CD4-positive, alpha-beta T cell treated with Interleukin-10 for 1 hour (primary cell): ENCODE measurements at regions not wholly inside any gene's neighbourhood (a gene's known extent, or its start where the extent isn't known, plus 50 kb on each side); places are given as distances from the start of the nearest gene placed in this dataset.

Source experiments
- DNase-seq: peaks from one replicate; pipeline ENCODE4 v3.0.0-alpha.2; 2020

DNA sequence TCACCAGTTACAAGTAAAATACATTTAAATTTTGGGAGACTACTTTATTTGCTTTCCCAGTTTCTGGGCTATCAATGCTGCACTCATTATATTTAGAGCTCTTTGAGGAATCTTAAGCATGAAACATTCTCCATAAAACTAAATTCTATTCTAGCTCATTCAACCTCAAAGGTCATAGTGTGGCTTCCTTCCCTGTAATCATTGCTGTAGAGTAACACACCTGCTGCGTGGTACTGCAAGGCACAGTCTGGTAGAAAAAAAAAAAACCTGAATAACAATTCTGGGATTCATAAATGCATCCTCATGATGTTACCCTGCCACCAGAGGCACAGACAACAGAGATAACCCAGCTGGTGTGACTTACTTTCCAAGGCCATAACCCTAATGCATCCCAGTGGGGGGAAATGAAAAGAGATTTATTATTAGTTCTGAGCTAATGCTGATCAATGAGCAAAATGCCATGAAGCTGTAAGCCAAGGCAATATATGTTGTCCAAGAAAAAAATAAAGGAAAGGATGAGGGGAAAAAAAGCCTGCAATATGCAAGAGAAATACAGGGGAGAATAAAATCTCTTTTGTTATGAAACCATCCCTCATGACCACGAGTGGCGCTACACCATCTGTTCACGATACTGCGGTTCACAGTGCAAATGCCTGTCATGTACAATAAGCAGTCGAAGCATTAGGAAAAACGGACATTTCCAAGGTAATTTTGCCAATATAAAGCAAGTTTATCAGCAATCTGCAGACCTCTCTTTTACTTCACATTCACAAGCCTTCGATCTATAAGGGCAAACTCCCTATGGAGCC, 1481.6 kb upstream of the PIK3C3 start:
- DNase-seq = no peak

DNA sequence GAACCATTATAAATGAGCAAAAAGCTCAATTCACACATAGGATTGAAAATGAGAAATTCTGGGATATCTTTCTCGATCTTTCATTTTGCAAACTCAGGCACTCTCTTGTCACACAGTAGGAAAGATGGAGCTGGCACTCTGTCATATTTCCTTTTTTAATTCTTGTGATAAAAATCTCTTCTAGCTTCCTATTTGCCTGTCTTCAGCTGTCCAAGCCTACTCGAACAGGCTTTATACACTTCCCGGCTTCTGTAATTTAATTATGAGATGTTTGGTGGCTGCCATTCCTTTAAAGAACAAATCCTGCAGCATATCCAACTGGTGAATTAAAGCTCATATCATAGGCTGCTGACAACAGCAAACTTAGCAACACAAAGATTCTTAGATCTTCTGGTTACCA, 1484.3 kb upstream of the PIK3C3 start:
- DNase-seq = no peak

DNA sequence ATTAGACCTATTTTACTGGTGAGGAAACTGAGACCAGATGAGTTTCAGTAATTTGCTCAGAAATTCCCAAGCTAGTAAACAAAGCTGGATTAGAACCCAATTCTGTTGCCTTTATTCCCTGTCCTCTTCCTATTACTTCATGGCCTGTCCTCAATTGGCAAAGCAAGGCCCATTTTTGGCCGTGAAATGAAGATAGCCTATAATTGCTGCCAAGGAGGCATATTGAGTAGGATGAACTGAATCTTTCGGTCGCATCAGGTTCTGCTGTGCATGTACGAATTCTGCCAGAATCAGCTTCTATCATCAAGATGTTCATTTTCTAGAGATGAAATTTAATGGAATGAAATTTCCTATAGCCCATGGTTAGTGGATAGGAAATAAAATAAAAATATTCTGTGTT, 1485.2 kb upstream of the PIK3C3 start:
- no peak for DNase-seq

DNA sequence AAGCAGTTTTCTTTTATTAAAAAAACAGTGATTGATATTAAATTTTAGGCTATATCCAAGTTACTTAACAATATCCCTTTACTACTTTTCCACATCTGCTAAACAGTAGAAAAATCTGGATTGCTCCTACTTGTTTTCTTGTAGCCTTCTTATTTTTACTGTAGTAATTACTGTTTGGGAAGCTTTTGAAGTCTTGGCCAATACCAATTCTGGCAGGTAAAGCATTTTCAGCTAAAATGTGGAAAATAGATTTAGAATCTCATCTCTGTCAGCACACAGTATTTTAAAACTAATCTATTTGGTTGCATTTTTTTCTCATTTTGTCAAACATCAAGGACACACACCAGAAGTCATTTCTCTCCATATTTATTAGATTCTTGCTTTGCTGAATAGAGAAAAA, 1485.7 kb upstream of the PIK3C3 start:
- DNase-seq = no peak

DNA sequence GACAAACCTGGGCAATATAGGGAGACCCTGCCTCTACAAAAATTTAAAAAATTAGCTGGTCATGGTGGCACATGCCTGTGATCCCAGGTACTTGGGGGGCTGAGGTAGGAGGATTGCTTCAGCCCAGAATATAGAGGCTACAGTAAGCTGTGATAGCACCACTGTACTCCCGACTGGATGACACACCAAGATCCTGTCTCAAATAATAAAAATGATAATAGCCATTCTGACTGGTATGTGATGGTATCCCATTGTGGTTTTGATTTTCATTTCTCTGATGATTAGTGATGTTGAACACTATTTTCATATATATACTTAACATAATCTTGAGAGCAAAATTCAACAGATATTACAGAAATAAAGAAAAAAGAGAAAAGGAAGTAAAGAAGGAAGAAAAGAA, 1491.0 kb upstream of the PIK3C3 start:
- DNase-seq = no peak

DNA sequence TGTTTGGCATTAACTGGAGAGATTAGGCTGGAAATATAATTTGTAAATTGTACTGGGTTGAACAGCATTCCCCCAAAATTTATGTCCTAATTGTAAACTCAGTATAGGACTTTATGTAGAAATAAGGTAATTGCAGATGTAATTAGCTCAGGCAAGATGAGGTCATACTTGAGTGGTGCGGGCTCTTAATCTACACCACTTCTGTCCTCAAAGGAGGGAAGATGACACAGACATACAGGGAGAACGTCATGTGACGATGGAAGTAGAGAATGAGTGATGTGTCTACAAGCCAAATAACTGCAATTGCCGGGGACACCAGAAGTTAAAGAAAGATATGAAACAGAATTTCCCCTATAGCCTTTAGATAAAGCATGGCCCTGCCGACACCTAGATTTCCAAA, 1501.1 kb upstream of the PIK3C3 start:
- no peak for DNase-seq

DNA sequence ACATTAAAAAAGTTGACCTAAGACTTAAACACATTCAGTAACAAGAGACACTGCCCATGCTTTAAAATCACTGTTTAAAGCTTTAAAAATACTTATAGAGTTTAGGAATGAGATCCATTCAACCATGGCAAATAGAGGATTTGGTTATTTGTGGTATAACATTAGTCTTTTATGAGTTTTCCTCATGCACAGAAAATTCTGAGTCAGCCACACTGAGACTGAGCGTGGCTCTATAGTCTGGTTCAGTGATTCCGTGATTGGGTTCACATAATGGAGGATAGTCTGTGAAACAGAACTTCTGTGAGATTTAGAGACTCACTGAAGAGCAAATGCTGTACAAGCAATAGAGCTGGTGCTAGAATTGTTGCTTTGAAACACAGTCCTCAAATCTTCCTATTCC, 1502.4 kb upstream of the PIK3C3 start:
- no peak for DNase-seq

DNA sequence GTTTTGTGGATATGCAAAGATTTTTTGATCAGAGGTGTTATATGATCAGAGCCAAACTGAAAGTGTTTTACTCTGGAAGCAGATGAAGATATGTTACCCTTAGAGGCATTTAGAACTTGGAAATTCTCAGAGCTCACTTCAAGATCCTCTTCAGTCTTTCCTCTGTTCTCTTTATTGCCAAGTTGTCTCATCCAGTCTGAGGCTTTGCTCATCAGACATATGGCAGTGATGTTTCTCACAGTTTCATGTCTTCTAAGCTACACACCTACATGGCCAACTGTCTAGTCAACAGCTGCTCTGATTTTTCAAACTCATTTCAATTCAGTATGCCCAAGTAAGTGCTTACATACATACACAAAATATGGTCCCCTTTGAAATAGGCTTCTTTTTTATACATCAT, 1504.3 kb upstream of the PIK3C3 start:
- no peak for DNase-seq

DNA sequence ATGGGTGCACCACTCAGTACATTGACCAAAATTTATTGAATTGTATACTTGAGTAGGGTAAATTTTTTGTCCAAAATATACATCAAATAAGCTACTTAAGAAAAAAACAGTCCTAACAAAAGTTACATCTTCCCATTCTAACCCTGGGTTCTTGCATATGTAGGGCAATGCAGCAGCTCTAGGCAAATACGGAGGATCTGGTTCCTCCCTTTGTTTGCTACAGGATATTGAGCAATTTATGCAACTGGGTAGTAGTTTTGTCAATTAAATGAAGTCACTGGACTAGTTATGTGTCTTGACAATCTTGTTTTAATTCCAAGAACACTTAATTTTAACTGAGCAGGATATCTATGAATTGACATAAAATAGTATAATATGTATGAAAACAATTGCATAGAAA, 1507.2 kb upstream of the PIK3C3 start:
- no peak for DNase-seq

DNA sequence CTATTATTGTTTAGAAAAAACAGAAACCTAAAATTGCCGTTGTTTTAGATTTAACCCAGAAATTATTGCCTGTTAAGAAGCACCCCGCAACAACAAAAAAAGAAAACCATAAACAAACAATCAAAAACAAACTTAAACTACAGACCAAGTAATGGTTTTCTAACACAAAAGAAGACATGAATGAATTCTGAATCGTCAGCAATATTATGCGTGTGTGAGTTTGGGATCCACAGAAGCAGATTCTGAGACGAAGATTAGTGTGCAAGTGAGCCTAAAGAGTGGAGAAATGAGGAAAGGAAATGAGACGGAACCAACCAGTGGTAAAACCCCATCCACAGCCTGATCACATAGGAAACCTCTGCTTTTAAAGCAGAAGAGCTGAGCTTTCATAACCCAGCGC, 1514.9 kb upstream of the PIK3C3 start:
- DNase-seq = no peak

DNA sequence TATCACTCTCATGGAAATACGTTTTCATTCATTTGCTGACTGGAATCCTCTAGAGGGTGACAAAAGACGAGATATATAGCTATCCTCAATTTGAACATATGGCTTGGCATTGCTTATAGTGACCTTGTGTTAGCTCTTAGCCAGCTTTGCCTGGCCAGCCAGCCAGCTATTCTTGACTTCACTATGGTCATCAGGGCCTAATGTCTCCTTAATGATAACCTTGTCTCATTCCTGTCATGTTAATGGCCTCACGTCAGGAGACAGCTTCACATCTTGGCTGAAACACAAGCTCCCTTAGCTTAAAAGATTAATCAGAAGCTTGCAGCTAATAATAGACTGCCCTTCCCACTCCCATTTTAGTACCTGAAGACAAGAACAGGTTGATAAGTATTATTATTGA, 1517.5 kb upstream of the PIK3C3 start:
- DNase-seq = no peak

DNA sequence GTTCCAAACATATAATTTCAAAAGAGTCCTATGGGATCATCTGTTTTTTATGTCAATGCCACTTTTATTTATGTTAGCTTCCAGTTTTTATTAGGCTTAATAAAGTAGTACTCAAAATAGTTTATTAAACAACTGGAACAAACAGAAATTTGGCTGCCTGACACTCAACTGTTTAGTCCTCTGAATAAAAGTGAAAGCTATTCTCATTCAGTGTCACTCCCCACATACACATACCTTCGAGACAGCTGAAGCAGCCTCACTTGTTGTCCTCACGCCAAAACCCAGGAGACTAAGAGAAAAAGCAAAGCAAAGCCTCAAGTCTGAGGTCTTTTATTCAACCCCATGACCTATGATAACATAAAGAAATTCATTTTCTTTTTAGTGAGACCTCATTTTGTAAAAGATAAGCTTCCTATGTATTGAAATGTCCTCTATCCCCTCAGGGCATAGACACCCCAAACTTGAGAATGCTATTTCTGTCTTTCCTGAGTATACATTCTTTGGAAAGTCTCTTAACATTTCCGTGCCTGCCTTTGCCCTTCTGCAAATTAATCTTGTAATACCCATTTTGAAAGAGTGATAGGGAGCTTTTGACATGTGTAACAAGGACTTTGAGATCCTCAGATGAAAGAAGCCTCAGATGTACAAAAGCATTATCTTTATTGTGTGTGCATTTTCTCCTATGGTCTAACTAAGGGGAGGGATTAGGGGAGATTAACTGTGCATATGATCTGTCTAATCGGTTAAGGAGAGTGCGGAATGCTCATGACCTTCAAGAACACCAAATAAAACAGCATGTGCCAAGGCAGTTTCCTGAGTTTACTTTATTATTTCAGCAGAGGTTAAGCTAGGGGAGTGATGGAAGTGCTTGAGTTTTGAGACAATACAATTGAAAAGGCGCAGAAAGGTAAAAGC, 1523.7 kb upstream of the PIK3C3 start:
- no peak for DNase-seq

DNA sequence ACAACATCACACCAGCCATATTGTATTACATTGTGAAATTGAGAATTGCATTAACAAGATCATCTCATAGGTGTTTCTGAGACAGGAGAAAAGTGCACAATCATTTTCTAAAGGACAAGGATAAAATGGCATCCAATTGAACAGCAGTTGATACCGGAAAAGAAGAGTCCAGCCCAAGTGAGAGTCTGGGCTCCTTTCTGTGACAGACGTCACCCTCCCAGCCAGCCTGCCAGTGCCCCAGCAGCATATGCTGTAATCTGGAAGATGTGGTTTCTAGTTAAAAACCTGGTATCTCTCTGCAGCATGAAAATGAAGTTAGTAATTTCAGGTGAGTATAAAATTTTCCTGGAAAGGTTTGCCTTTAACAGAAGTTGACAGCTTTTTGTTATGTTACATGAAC, 1531.7 kb upstream of the PIK3C3 start:
- DNase-seq = no peak

DNA sequence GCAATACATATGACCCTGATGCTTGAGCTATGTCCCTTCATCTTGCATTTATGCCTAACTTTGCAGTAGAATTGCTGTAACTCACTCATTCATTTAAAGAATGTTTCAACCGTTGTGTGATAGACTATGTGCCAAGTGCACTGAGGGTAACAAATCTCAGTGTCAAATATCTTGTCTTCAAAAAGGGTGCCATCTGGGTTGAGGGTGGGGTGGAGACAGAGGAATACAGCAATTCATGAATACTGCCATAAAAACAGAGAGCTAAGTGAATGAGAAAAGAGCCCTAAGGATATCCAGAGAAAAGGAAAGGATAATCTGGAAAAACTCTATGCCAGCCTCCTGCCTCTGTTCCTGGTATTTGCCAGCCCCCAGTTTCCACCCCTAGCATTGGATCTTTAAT, 1534.4 kb upstream of the PIK3C3 start:
- no peak for DNase-seq

DNA sequence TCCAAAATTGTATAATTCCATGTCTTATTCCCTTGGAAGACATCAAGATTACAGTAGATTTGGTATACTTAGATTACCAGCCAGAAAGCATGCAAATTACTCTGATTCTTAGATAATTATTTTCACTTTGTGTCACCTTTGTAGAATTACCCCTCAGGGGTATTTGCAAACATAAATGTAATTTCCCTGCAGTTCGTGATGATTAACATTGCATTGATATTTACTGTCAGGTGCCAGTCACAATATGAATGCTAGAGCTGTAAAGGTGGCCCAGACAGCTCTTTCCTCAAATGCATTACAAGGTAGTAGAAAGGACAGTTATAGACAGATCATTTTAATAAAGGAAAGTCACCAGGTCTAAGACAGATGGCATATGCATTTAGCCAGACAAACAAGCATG, 1537.5 kb upstream of the PIK3C3 start:
- DNase-seq = no peak

DNA sequence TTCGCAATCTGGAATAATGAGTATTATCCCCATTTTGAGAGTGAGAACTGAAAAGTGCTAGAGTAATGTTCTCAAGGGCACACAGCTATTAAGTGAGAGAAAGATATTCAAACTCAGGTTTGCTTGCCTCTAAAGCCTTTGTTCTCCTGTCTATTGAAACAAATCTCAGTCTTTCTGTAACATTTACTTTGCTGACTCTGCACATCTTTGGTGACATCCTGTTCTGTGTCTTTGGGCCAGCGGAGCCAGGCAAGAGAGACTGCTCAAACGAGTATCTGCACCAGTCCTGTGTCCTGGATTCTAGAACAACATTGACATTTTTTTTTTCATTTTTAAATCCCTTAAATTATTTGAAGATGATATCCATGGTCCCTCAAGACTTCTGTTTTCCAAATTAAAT, 1539.2 kb upstream of the PIK3C3 start:
- no peak for DNase-seq

DNA sequence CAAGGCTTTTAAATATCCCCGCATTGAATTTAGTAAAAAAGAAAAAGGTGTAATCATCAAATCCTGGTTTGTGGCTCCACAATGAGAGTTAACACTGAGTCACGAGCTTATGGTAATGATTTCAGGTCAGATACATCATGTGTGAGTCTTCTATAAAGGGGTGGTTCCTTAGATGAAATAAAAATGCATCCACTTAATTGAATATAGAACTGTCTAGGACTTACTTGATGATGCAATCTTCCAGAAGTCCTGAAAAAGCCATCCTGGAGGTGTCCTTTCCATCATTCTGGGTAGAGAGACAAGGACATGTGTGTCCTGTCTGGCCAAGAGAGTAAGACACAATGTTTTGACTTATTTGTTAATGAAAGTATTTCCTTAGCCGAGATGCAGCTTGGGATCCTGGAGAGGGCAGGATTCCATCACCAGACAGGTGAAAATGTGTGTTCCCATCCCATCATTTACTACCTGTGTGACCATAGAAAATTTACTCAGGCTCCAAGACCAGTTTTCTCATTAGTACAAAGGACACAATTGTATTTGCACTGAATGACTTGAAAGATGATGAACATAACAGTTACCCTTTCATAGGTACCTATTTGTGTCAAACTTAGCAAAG, 1539.8 kb upstream of the PIK3C3 start:
- DNase-seq = no peak

DNA sequence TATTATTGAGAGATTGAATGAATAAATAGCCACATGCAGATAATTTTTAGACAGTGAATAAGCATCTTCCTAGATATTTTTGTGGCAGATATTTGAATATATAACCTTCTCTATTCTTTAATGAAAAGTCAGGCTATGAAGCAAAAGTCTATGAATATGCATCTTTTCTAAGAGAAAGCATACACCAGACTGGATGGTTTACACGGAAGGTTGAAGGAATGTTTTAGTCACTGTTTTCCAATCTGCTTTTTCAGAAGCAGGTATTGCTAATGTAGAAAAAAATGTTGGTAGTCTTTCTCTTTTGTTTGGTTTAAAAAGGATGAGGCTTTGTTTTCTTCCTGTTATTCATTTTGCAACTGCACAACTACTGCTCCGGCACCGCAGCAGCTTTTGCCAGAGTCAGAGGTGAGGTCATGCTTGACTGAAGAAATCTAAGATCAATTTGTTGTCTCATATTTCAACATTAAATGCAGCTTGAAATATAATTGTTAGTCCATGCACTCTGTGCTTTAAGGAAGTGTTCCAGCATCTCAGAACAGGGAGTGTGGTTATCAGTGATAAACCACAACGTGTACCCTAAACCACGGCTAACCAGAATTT, 1540.8 kb upstream of the PIK3C3 start:
- DNase-seq = no peak

DNA sequence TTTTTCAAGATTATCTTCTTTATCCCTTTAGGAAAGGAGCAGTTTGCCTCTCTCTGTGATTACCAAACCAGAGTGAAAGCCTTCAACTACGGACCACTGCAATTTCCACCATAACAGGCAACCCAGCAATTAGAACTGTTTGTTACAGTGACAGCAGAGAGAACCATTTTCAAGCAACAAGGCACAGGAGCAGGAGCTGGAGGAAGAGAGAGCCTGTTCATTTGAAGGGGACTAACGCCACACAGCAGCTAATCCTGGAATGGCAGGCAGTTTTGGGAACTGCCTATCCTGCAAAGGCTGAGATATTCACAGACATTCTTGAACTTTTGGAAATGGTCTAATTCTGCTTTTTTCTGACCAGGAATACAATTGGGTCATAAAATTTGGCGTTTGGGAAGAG, 1541.9 kb upstream of the PIK3C3 start:
- no peak for DNase-seq

DNA sequence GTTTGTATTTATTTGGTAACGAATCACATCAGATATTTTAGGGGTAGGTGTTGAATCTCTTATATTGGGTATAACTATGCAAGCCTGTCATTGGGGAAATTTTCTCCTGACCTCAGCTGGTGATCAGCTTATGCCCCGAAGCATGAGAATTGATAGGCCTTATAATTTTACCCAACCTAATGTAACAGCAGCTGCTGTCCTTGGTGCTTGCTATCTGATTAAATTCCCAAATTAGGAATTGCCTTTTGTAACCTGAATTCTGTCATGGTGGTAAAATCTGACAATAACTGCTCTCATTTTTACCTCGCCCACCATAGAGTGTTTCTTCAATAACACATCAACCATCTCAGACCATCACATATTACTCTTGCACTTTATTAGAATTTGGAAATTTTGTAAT, 1542.6 kb upstream of the PIK3C3 start:
- no peak for DNase-seq

DNA sequence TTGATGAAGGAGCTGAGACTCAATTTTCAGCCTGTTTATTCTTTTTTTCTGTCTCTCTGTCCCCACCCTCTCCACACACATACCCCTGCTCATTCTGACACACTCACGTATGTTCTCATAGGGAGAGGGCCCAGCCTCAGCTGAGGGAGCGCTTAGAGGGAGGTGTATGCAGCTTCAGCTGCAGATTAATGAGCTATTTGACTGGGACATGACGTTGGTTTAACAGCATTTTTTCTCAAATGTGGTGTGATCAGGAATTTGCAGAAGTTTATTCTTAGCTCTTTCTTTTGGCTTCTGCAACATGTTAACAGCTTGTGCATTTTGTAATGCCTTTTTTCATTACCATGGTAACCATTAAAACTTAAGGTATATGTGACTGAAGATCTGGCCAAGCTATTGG, 1547.1 kb upstream of the PIK3C3 start:
- DNase-seq = no peak

DNA sequence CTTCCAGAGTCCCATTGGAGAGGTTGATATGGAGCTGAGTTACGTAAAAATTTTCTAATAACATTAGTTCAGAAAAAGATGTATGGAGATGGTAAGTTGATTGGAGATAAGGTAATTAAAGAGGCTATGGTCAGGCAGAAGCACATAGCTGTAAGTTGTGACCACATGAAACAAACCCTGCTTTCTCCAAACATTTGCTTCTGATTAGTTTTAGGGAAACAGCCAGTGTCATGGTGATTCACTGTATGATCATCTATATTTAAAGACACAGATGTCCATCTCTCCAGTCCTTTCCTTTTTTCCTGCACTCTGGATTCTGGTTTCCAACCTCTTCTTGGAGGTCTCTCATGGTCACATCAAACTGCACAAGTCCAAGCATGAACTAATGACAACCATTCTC, 1550.8 kb upstream of the PIK3C3 start:
- no peak for DNase-seq

DNA sequence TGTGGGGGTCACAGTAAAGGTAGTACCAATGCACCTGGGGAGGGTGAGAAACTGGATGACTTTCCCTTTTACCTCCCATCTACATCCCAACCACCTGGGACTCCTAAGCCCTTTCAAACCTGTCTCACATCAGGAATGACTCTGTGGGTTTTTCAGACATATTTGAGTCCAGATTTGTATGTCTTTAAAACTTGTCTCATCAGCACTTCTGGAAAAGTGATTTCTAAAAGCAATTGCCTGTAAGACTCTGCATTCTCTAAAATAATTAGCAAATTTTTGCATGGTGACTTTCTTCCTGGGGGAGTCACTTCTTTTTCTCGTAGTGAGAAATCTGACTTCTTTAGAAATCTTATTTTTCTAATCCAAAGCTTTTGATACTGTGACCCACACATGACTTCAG, 1553.0 kb upstream of the PIK3C3 start:
- no peak for DNase-seq

DNA sequence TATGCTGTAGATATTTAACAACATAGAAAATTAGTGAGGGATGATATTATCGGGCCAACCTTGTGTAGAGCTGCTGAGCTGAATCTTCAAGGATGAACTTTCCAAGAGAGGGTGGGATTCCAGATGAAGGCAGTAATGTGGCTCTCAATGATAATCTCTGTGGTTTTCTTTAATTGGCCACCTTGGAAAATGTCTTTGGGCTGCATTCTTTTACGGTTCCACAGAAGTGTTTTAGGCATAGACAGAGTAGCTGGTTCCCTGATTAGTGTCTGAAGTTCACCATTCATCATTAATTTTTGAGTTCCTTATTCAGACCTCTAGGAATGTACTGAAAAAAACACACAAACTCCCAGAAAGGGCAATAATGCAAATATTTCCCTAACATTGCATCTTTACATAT, 1566.9 kb upstream of the PIK3C3 start:
- DNase-seq = no peak
